ENCODE measurements at regions not wholly inside any gene's neighbourhood (a gene's known extent, or its start where the extent isn't known, plus 50 kb on each side); places are given as distances from the start of the nearest gene placed in this dataset.

DNA sequence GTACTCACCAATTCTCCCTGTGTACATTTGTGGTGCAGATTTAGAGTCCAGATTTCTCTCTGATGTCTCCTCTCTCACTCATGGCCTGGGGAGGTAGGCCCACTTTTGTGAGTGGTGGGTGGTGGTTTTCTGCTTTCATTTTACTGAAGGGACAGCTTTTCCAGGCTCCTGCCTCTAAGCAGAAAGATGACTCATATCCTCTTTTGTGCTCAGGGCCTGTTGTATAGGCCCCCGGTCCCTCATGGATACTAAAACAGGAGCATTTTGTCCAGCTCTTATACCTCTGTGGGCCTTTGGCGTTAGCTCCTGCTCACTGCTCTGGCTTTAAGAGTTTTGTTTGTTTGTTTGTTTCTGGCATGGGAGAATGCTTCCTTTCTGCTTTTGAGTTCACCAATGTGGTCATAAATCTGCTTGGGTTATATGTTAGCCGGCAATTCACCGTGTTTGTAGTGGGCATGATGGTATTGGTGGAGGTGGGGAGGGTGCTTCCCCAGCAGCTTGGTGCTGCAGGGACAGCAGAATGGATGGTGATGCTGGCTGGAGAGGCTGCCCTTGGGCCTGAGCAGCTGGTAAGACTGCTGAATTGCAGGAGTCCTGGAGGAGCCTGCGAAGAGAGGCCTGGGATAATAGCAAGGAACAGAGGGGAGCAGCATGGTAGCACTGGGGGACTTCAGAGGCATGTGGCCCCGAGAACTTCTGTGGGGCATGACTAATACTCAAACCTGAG, 468.7 kb downstream of the RPS24 start:
- Histone ChIP-seq H3K36me3 (no peaks in the 10 kb centered on the region), H3K9me3 (no peaks in the 10 kb centered on the region), H3K27ac (no peak overlapping the region), H3K4me1 (ENCODE audit: insufficient read depth) (no peaks in the 10 kb centered on the region), H3K27me3 (no peaks in the 10 kb centered on the region), H3K4me3 (no peak overlapping the region)
- intact Hi-C loops (cut with DNase I), result no loop called here
- WGBS, 3 donors, result 76 to 82% (median 80%) methylated on average over 6 of the region's 6 CpGs
- no peak for DNase-seq
- TF ChIP-seq, protein P1, sequence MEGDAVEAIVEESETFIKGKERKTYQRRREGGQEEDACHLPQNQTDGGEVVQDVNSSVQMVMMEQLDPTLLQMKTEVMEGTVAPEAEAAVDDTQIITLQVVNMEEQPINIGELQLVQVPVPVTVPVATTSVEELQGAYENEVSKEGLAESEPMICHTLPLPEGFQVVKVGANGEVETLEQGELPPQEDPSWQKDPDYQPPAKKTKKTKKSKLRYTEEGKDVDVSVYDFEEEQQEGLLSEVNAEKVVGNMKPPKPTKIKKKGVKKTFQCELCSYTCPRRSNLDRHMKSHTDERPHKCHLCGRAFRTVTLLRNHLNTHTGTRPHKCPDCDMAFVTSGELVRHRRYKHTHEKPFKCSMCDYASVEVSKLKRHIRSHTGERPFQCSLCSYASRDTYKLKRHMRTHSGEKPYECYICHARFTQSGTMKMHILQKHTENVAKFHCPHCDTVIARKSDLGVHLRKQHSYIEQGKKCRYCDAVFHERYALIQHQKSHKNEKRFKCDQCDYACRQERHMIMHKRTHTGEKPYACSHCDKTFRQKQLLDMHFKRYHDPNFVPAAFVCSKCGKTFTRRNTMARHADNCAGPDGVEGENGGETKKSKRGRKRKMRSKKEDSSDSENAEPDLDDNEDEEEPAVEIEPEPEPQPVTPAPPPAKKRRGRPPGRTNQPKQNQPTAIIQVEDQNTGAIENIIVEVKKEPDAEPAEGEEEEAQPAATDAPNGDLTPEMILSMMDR (IDR thresholded peaks at IDR 0.05), result no peak
- TF ChIP-seq EP300 (IDR thresholded peaks at IDR 0.05), result no peak
- TF ChIP-seq POLR2A (IDR thresholded peaks at IDR 0.05), result no peak

DNA sequence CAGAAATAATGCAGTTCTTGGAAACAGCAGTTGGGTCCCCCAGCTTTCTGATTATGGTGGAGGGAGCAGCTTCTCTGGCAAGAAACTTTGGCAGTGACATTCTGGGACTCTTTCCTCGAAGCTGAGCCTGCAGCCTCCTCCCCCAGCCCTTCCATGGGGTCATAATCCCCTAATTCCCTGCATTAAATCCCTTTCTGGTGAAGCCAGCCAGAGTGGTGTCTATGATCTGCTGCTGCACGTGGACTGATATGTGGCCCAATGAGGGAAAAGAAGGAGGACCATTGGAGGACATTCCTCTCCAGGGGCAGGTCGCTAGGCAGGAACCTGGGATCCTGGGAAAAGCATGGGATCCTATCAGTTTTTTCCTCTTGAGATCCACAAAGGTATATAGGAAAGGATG, 470.5 kb downstream of the RPS24 start:
- Histone ChIP-seq H3K27me3 (no peaks in the 10 kb centered on the region), H3K4me3 (no peak overlapping the region), H3K4me1 (ENCODE audit: insufficient read depth) (peaks cover 4% of the 10 kb centered on the region), H3K36me3 (no peaks in the 10 kb centered on the region), H3K9me3 (no peaks in the 10 kb centered on the region), H3K27ac (no peak overlapping the region)
- DNase-seq, result no peak
- intact Hi-C loops (cut with DNase I), result no loop called here
- 81 to 85% (median 82%) methylated on average over 3 of the region's 3 CpGs for WGBS, 3 donors
- TF ChIP-seq POLR2A (IDR thresholded peaks at IDR 0.05) (no peak), EP300 (IDR thresholded peaks at IDR 0.05) (no peak)
- TF ChIP-seq, protein P1 (IDR thresholded peaks at IDR 0.05), result no peak

DNA sequence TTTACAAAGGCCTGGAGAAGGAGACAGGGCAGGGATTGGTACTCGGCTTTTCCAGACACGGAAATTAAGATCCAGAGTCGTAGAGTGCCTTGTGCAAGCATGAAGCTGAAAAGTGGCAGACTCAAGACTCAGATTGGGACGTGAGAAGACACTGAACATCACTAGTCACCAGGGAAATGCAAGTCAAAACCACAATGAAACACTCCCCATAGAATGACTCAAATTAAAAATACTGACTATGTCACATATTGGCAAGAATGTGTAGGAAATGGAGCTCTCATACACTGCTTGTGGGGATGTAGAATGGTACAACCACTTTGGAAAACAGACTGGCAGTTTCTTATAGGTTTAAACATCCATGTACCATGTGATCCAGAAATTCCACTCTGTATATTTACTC, 472.0 kb downstream of the RPS24 start:
- intact Hi-C loops (cut with DNase I), result no loop called here
- H3K36me3 ChIP-seq, result no peaks in the 10 kb centered on the region
- no peaks in the 10 kb centered on the region for H3K27me3 ChIP-seq
- no peak for DNase-seq
- H3K4me1 ChIP-seq (ENCODE audit: insufficient read depth), result peaks cover 12% of the 10 kb centered on the region
- no peak overlapping the region for H3K4me3 ChIP-seq
- WGBS, 3 donors, result 96 to 97% (median 96%) methylated on average over 4 of the region's 4 CpGs
- H3K9me3 ChIP-seq, result no peaks in the 10 kb centered on the region
- no peak overlapping the region for H3K27ac ChIP-seq
- TF ChIP-seq, protein P1 (IDR thresholded peaks at IDR 0.05), result no peak
- TF ChIP-seq EP300 (IDR thresholded peaks at IDR 0.05), result no peak
- TF ChIP-seq POLR2A (IDR thresholded peaks at IDR 0.05), result no peak

DNA sequence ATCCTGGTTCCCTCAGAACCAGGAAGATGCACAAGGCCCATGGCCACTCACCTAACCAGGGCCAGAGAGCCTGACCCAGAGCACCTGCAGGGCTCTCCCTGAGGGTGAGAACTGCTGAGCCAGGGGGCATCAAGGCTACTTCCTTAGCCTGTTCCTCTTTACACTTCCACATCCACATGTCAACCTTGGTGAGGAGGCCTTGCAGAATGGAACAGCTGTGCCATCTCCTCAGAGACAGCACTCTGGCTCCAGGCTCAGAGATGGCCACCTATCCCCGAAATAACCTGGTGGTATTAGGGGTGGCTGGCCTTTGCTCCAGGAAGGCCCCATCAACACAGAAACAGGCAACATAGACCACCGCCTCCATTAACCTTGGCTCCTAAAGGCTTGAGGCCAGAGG, 473.0 kb downstream of the RPS24 start:
- Histone ChIP-seq H3K9me3 (no peaks in the 10 kb centered on the region), H3K4me3 (no peak overlapping the region), H3K4me1 (ENCODE audit: insufficient read depth) (peaks cover 20% of the 10 kb centered on the region), H3K36me3 (no peaks in the 10 kb centered on the region), H3K27me3 (no peaks in the 10 kb centered on the region), H3K27ac (no peak overlapping the region)
- DNase-seq, result no peak
- WGBS, 3 donors, result 87 to 98% (median 94%) methylated on average over 2 of the region's 2 CpGs
- intact Hi-C loops (cut with DNase I), result no loop called here
- TF ChIP-seq POLR2A (IDR thresholded peaks at IDR 0.05) (no peak), EP300 (IDR thresholded peaks at IDR 0.05) (no peak)
- TF ChIP-seq, protein P1 (IDR thresholded peaks at IDR 0.05), result no peak
